ENCODE measurements at regions not wholly inside any gene's neighbourhood (a gene's known extent, or its start where the extent isn't known, plus 50 kb on each side); places are given as distances from the start of the nearest gene placed in this dataset.

GRCh38 chr17:69936996-69937395, 138.0 kb upstream of the KCNJ16 start:
- intact Hi-C loops (cut with DNase I) = no loop called here
- Histone ChIP-seq H3K27me3 (no peaks in the 10 kb centered on the region), H3K9me3 (no peaks in the 10 kb centered on the region), H3K27ac (no peak overlapping the region), H3K36me3 (no peaks in the 10 kb centered on the region), H3K4me1 (no peaks in the 10 kb centered on the region), H3K4me3 (no peak overlapping the region)
- TF ChIP-seq, protein P1, sequence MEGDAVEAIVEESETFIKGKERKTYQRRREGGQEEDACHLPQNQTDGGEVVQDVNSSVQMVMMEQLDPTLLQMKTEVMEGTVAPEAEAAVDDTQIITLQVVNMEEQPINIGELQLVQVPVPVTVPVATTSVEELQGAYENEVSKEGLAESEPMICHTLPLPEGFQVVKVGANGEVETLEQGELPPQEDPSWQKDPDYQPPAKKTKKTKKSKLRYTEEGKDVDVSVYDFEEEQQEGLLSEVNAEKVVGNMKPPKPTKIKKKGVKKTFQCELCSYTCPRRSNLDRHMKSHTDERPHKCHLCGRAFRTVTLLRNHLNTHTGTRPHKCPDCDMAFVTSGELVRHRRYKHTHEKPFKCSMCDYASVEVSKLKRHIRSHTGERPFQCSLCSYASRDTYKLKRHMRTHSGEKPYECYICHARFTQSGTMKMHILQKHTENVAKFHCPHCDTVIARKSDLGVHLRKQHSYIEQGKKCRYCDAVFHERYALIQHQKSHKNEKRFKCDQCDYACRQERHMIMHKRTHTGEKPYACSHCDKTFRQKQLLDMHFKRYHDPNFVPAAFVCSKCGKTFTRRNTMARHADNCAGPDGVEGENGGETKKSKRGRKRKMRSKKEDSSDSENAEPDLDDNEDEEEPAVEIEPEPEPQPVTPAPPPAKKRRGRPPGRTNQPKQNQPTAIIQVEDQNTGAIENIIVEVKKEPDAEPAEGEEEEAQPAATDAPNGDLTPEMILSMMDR (IDR thresholded peaks at IDR 0.05) = no peak
- DNase-seq = no peak
- ATAC-seq = no peak

- intact Hi-C loops (cut with DNase I) = no loop called here
- H3K27ac ChIP-seq = no peak overlapping the region
- H3K4me3 ChIP-seq = no peak overlapping the region
- no peaks in the 10 kb centered on the region for H3K4me1 ChIP-seq
- H3K36me3 ChIP-seq = no peaks in the 10 kb centered on the region
- H3K9me3 ChIP-seq = no peaks in the 10 kb centered on the region
- ATAC-seq (no peak), DNase-seq (no peak)
- TF ChIP-seq, protein P1 (IDR thresholded peaks at IDR 0.05) = no peak
- H3K27me3 ChIP-seq = no peaks in the 10 kb centered on the region
These were observed 132.0 kb upstream of the KCNJ16 start for GRCh38 chr17:69943058-69943457.

- no peak for DNase-seq
- no peak overlapping the region for H3K4me3 ChIP-seq
- TF ChIP-seq, protein P1 (IDR thresholded peaks at IDR 0.05) = no peak
- H3K4me1 ChIP-seq = no peaks in the 10 kb centered on the region
- intact Hi-C loops (cut with DNase I) = no loop called here
- ATAC-seq = no peak
- no peaks in the 10 kb centered on the region for H3K27me3 ChIP-seq
- H3K9me3 ChIP-seq = no peaks in the 10 kb centered on the region
- no peak overlapping the region for H3K27ac ChIP-seq
- no peaks in the 10 kb centered on the region for H3K36me3 ChIP-seq
These were observed 130.6 kb upstream of the KCNJ16 start for GRCh38 chr17:69944406-69944805.

GRCh38 chr17:69945698-69946185, 129.3 kb upstream of the KCNJ16 start:
- ATAC-seq = no peak
- Histone ChIP-seq H3K4me3 (no peak overlapping the region), H3K36me3 (no peaks in the 10 kb centered on the region), H3K27me3 (no peaks in the 10 kb centered on the region), H3K9me3 (no peaks in the 10 kb centered on the region), H3K4me1 (no peaks in the 10 kb centered on the region), H3K27ac (no peak overlapping the region)
- peak in 2 of 4 donors; percentile 40 to 41 for DNase-seq
- TF ChIP-seq, protein P1 (IDR thresholded peaks at IDR 0.05) = no peak
- intact Hi-C loops (cut with DNase I) = no loop called here

DNA sequence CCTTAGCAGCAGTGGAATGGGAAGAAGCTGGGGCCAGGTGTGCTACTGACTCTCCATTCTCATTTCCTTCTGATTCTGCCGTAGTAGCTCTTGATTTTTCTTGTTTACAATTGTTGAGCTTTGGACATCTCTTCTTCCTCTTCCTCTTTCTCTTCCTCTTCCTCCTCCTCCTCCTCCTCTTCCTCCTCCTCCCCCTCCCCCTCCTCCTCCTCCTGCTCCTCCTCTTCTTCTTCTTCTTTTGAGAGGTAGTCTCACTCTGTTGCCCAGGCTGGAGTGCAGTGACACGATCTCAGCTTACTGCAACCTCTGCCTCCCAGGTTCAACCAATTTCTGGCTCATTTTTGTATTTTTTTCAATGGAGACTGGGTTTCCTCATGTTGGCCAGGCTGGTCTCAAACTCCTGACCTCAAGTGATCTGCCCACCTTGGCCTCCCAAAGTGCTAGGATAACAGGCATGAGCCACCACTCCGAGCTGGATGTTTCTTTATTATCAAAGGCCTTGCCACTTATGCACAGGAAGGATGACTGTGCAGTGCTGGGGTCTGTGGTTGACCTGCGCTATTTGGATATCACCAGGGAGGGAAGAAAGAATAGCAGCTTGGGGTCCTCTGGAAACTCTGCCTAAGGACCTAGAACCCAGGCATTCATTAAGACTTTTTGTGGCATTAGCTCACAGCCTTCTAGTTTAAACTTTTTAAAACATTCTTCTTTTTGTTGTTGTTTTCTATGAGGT, 127.8 kb upstream of the KCNJ16 start:
- Histone ChIP-seq H3K27me3 (no peaks in the 10 kb centered on the region), H3K27ac (no peak overlapping the region), H3K36me3 (no peaks in the 10 kb centered on the region), H3K4me1 (no peaks in the 10 kb centered on the region), H3K4me3 (no peak overlapping the region), H3K9me3 (no peaks in the 10 kb centered on the region)
- intact Hi-C loops (cut with DNase I) = no loop called here
- ATAC-seq = no peak
- no peak for DNase-seq
- TF ChIP-seq, protein P1 (IDR thresholded peaks at IDR 0.05) = no peak
